ENCODE measurements at regions not wholly inside any gene's neighbourhood (a gene's known extent, or its start where the extent isn't known, plus 50 kb on each side); places are given as distances from the start of the nearest gene placed in this dataset.

- DNase-seq (ENCODE audit: low read depth, low spot score) (no peak), FAIRE-seq (no peak)
- Histone ChIP-seq H2AFZ (ENCODE audit: control insufficient read depth, low read length) (no peak overlapping the region), H3K36me3 (ENCODE audit: control insufficient read depth in 2 of 2, extremely low read depth in 1 of 2, insufficient read depth in 2 of 2, low read length in 2 of 2) (no peaks in the 10 kb centered on the region), H3K79me2 (ENCODE audit: control insufficient read depth, insufficient read depth, low read length) (no peaks in the 10 kb centered on the region), H3K9me1 (ENCODE audit: control insufficient read depth, extremely low read depth, insufficient read depth, low read length) (no peaks in the 10 kb centered on the region), H3K27ac (ENCODE audit: control insufficient read depth, insufficient read depth, low read length) (no peak overlapping the region), H3K27me3 (ENCODE audit: control insufficient read depth, extremely low read depth, insufficient read depth, low read length) (no peaks in the 10 kb centered on the region), H3K9me3 (ENCODE audit: control insufficient read depth, low read depth, low read length) (peaks cover 2% of the 10 kb centered on the region), H3K9ac (ENCODE audit: control insufficient read depth, extremely low read depth, insufficient read depth, low read length) (no peak overlapping the region), H3K4me1 (ENCODE audit: control insufficient read depth, extremely low read depth, insufficient read depth, low read length) (no peaks in the 10 kb centered on the region), H4K20me1 (ENCODE audit: control insufficient read depth, extremely low read depth, insufficient read depth, low read length) (no peaks in the 10 kb centered on the region), H3K4me3 (ENCODE audit: control insufficient read depth in 2 of 3, extremely low read depth in 1 of 3, insufficient read depth in 2 of 3, low read depth in 1 of 3, low read length in 3 of 3) (no peak overlapping the region), H3K4me2 (ENCODE audit: control insufficient read depth, extremely low read depth, insufficient read depth, low read depth, low read length) (no peak overlapping the region)
- dilution Hi-C loops (cut with MboI; ENCODE audit: extremely low pct_ligation_motif_present, low sequenced_read_pairs): no loop called here
- TF ChIP-seq, protein P1, sequence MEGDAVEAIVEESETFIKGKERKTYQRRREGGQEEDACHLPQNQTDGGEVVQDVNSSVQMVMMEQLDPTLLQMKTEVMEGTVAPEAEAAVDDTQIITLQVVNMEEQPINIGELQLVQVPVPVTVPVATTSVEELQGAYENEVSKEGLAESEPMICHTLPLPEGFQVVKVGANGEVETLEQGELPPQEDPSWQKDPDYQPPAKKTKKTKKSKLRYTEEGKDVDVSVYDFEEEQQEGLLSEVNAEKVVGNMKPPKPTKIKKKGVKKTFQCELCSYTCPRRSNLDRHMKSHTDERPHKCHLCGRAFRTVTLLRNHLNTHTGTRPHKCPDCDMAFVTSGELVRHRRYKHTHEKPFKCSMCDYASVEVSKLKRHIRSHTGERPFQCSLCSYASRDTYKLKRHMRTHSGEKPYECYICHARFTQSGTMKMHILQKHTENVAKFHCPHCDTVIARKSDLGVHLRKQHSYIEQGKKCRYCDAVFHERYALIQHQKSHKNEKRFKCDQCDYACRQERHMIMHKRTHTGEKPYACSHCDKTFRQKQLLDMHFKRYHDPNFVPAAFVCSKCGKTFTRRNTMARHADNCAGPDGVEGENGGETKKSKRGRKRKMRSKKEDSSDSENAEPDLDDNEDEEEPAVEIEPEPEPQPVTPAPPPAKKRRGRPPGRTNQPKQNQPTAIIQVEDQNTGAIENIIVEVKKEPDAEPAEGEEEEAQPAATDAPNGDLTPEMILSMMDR (optimal IDR thresholded peaks at IDR 0.05 in 1 of 3, IDR thresholded peaks at IDR 0.05 in 1 of 3, conservative IDR thresholded peaks at IDR 0.05 in 1 of 3; ENCODE audit: extremely low read depth in 1 of 3, insufficient read depth in 2 of 3, low read length in 3 of 3): no peak
- no peak for TF ChIP-seq EZH2 (IDR thresholded peaks at IDR 0.05; ENCODE audit: low read length)
Measured at GRCh38 chr3:96101006-96101560, 713.3 kb upstream of the EPHA6 start.

DNA sequence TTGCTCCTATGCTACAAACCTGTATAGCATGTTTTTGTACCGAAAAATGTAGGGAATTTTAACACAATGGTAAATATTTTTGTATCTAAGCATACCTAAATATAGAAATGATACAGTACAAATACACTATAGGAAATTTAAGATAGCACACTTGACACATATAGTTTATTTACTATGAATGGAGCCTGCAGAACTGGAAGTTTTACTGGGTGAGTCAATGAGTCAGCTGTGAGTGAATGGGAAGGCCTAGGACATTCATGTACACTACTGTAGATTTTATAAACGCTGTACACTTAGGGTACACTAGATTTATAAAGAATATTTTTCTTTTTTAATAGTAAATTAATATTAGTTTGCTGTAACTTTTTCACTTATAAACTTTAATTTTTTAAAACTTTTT, 707.7 kb upstream of the EPHA6 start:
- dilution Hi-C loops (cut with MboI; ENCODE audit: extremely low pct_ligation_motif_present, low sequenced_read_pairs): no loop called here
- H3K4me2 ChIP-seq (ENCODE audit: control insufficient read depth, extremely low read depth, insufficient read depth, low read depth, low read length): no peak overlapping the region
- no peaks in the 10 kb centered on the region for H3K4me1 ChIP-seq (ENCODE audit: control insufficient read depth, extremely low read depth, insufficient read depth, low read length)
- FAIRE-seq (no peak), DNase-seq (ENCODE audit: low read depth, low spot score) (no peak)
- H3K27me3 ChIP-seq (ENCODE audit: control insufficient read depth, extremely low read depth, insufficient read depth, low read length): no peaks in the 10 kb centered on the region
- no peaks in the 10 kb centered on the region for H3K9me1 ChIP-seq (ENCODE audit: control insufficient read depth, extremely low read depth, insufficient read depth, low read length)
- H3K79me2 ChIP-seq (ENCODE audit: control insufficient read depth, insufficient read depth, low read length): no peaks in the 10 kb centered on the region
- TF ChIP-seq, protein P1 (optimal IDR thresholded peaks at IDR 0.05 in 1 of 3, IDR thresholded peaks at IDR 0.05 in 1 of 3, conservative IDR thresholded peaks at IDR 0.05 in 1 of 3; ENCODE audit: extremely low read depth in 1 of 3, insufficient read depth in 2 of 3, low read length in 3 of 3): no peak
- TF ChIP-seq EZH2 (IDR thresholded peaks at IDR 0.05; ENCODE audit: low read length): no peak
- no peak overlapping the region for H2AFZ ChIP-seq (ENCODE audit: control insufficient read depth, low read length)
- no peak overlapping the region for H3K4me3 ChIP-seq (ENCODE audit: control insufficient read depth in 2 of 3, extremely low read depth in 1 of 3, insufficient read depth in 2 of 3, low read depth in 1 of 3, low read length in 3 of 3)
- no peak overlapping the region for H3K9ac ChIP-seq (ENCODE audit: control insufficient read depth, extremely low read depth, insufficient read depth, low read length)
- no peaks in the 10 kb centered on the region for H3K9me3 ChIP-seq (ENCODE audit: control insufficient read depth, low read depth, low read length)
- no peaks in the 10 kb centered on the region for H3K36me3 ChIP-seq (ENCODE audit: control insufficient read depth in 2 of 2, extremely low read depth in 1 of 2, insufficient read depth in 2 of 2, low read length in 2 of 2)
- H4K20me1 ChIP-seq (ENCODE audit: control insufficient read depth, extremely low read depth, insufficient read depth, low read length): no peaks in the 10 kb centered on the region
- H3K27ac ChIP-seq (ENCODE audit: control insufficient read depth, insufficient read depth, low read length): no peak overlapping the region

Data from keratinocyte (primary cell).